ENCODE measurements at regions not wholly inside any gene's neighbourhood (a gene's known extent, or its start where the extent isn't known, plus 50 kb on each side); places are given as distances from the start of the nearest gene placed in this dataset.

DNA sequence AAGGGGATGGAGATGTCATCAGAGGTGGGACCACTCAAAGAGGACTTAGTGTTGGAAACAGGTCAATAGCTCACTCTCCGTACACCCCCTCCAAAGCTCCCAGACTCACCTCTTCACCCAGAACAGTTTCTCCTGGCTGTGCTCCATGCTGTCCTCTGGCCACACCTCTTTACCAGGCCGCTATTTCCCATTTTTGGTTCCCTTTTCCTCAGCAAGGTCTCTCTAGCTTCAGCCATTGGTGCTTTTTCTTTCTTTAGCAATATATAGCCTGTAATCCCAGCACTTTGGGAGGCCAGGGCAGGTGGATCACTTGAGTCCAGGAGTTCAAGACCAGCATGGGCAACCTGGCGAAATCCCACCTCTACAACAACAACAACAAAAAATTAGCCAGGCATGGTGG lies 123.6 kb upstream of the SMAD3 start:
- H3K27ac ChIP-seq: no peak overlapping the region
- TF ChIP-seq, protein P1, sequence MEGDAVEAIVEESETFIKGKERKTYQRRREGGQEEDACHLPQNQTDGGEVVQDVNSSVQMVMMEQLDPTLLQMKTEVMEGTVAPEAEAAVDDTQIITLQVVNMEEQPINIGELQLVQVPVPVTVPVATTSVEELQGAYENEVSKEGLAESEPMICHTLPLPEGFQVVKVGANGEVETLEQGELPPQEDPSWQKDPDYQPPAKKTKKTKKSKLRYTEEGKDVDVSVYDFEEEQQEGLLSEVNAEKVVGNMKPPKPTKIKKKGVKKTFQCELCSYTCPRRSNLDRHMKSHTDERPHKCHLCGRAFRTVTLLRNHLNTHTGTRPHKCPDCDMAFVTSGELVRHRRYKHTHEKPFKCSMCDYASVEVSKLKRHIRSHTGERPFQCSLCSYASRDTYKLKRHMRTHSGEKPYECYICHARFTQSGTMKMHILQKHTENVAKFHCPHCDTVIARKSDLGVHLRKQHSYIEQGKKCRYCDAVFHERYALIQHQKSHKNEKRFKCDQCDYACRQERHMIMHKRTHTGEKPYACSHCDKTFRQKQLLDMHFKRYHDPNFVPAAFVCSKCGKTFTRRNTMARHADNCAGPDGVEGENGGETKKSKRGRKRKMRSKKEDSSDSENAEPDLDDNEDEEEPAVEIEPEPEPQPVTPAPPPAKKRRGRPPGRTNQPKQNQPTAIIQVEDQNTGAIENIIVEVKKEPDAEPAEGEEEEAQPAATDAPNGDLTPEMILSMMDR (conservative IDR thresholded peaks at IDR 0.05): no peak

DNA sequence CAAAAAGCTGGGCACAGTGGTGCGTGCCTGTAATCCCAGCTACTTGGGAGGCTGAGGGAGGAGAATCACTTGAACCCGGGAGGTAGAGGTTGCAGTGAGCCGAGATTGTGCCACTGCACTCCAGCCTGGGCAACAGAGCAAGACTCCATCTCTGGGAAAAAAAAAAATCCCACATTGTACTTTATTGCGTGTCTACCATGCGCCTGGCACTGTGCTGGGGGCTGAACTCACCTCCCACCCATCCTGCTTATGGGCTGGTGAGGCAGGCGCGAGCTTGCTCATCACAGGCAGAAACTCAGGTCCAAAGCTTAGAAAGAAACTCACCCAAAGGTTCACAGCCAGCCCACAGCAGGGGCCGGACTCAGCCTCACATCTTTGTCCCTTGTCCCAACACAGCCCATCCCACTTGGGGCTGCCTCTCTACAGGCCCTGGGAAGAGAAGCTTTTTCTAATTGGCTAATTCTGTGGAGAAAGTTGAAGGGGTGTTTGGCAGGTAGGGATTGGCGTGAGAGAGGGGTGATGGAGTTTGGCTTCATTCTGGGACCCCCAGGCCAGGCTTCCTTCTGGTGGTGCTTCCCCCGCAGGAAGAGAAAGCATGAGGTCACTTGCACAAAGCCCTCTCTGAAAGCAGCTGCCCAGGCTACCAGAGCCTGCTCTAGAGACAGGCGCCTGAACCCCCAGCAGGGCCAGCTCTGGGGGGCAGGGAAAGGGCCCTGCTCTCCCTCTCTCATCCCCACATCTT lies 122.6 kb upstream of the SMAD3 start:
- TF ChIP-seq, protein P1 (conservative IDR thresholded peaks at IDR 0.05): no peak
- no peak overlapping the region for H3K27ac ChIP-seq

DNA sequence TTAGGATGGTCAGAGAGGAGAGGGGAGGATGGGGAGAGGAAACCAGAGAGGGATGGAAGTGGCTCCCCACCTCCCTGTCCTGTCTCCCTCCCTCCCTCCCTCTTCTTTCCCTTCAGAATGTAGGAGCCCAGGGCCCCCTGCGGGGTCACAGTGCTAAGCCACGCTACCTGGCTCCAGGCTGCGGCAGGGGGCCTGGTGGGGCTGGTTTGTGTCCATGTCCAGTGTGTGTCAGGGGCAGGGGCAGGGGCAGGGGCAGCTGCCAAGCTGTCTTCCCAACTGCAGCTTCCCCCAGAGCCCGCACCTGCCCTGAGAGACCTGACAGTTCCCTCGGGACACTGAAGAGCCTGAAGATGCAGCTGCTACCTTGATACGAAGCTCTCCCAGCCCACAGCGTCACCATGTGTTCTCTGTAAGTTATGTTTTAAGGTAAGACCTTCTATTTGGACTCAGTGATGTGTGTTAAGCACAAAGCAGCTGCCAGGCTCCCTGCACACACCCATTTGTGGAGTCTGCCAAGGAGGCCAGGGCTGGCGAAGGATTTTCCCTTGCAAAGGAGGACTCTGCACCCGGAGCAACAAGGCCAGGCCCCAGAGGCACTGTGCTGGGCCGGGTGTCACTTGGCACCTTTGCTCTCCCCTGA lies 121.8 kb upstream of the SMAD3 start:
- H3K27ac ChIP-seq: no peak overlapping the region
- TF ChIP-seq, protein P1 (conservative IDR thresholded peaks at IDR 0.05): no peak

DNA sequence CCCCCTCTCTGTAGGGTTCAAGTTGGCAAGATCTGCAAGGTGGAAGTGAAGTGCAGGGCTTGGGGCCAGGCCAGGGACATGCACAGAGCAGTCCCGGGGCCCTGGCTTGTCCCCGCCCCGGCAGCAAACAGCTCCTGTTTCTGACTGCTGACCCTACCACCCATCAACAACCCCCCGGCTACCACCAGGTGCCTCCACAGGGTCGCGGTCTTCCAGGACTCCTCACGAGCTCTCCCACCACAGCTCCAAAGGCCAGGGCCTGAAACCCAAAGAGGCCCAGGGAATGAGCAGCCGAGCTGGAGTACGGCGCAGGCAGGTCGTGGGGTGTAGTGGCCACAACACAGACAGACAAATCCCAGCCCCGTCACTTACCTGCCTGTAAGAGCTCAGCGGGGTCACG lies 121.3 kb upstream of the SMAD3 start:
- TF ChIP-seq, protein P1 (conservative IDR thresholded peaks at IDR 0.05): no peak
- no peak overlapping the region for H3K27ac ChIP-seq

GRCh38 chr15:66945286-66945685 lies 120.1 kb upstream of the SMAD3 start:
- no peak overlapping the region for H3K27ac ChIP-seq
- TF ChIP-seq, protein P1 (conservative IDR thresholded peaks at IDR 0.05): no peak

GRCh38 chr15:66945842-66946241 lies 119.6 kb upstream of the SMAD3 start:
- TF ChIP-seq, protein P1 (conservative IDR thresholded peaks at IDR 0.05): no peak
- no peak overlapping the region for H3K27ac ChIP-seq

DNA sequence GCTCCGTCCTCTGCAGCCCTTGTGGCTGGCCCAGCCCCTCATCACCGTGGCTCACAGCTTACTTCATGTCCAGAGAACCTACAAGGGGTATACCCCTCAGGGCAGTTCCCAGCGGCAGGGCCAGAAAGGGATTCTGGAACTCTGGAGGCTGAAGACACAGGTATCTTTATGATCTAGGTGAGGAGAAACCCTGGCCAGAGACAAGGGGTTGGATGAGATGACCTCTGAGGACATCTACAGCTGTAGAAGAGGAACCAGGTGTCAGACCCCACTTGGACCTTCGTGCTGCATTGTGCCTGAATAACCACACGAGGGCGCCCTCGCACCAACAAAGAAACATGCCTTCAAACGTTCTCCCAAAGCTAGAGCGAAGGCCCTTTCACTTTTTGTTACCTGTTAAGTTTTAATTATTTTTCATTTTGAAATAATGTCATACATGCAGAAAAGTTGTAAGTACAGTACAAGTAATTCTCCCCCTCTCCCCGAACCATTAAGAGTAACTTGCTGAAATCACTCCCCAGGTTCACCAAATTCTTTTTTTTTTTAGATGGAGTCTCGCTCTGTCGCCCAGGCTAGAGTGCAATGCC lies 118.7 kb upstream of the SMAD3 start:
- H3K27ac ChIP-seq: no peak overlapping the region
- TF ChIP-seq, protein P1 (conservative IDR thresholded peaks at IDR 0.05): peak; percentile 93
